Neuronal stem cell (in vitro differentiated cells): ENCODE measurements at regions not wholly inside any gene's neighbourhood (a gene's known extent, or its start where the extent isn't known, plus 50 kb on each side); places are given as distances from the start of the nearest gene placed in this dataset.
"Not testable (repeated sequence)": the region's sequence is repeated elsewhere in the genome, so short reads cannot be mapped to it uniquely, and the experiment has no call there.

Experiments
- DNase-seq: peaks from one replicate; pipeline ENCODE4 v3.0.0-alpha.2; 2013; ENCODE audit warnings: low spot score
- H2AFZ ChIP-seq: one replicate; pipeline ENCODE4 v1.6.1; 2013; ENCODE audit warnings: mild to moderate bottlenecking, low read length, inconsistent platforms
- H2AK5ac ChIP-seq: 2 replicates; pipeline ENCODE4 v1.6.1; 2013; ENCODE audit warnings: low read depth, mild to moderate bottlenecking, inconsistent platforms, low read length, moderate library complexity, mixed read lengths
- H2BK120ac ChIP-seq: 2 replicates; pipeline ENCODE4 v1.6.1; 2013; ENCODE audit warnings: low read depth, mild to moderate bottlenecking, inconsistent platforms, low read length, moderate library complexity, mixed read lengths
- H2BK12ac ChIP-seq: one replicate; pipeline ENCODE4 v1.6.1; 2013; ENCODE audit warnings: low read length, inconsistent platforms
- H2BK15ac ChIP-seq: 2 replicates; pipeline ENCODE4 v1.6.1; 2013; ENCODE audit warnings: mild to moderate bottlenecking, low read length, inconsistent platforms, mixed read lengths
- H2BK5ac ChIP-seq: one replicate; pipeline ENCODE4 v1.6.1; 2013; ENCODE audit warnings: inconsistent platforms, mild to moderate bottlenecking, low read length, moderate library complexity
- H3K14ac ChIP-seq: one replicate; pipeline ENCODE4 v1.6.1; 2013; ENCODE audit warnings: low read length, inconsistent platforms
- H3K18ac ChIP-seq: 2 replicates; pipeline ENCODE4 v1.6.1; 2013; ENCODE audit warnings: low read length, inconsistent platforms
- H3K23ac ChIP-seq: 2 replicates; pipeline ENCODE4 v1.6.1; 2013; ENCODE audit warnings: low read depth, mild to moderate bottlenecking, mixed read lengths, low read length, inconsistent platforms; ENCODE audit not compliant: poor library complexity
- H3K27ac ChIP-seq: replicated peaks from 3 replicates; pipeline ENCODE4 v1.5.1; 2013; ENCODE audit warnings: low read length, inconsistent platforms
- H3K27me3 ChIP-seq, 3 experiments: 2 replicates each; pipeline ENCODE4 v1.6.1; 2013; ENCODE audit warnings: low read length in 3 of 3, mild to moderate bottlenecking in 2 of 3, inconsistent platforms in 1 of 3, low read depth in 1 of 3, mixed read lengths in 1 of 3, moderate library complexity in 1 of 3; ENCODE audit not compliant: control insufficient read depth in 3 of 3, insufficient read depth in 3 of 3
- H3K36me3 ChIP-seq, 2 donors: replicated peaks in 1 of 2; 2 replicates each; pipeline ENCODE4 v1.6.1; 2013; ENCODE audit warnings: low read length in 2 of 2; ENCODE audit not compliant: control insufficient read depth in 2 of 2, insufficient read depth in 2 of 2
- H3K4ac ChIP-seq: 2 replicates; pipeline ENCODE4 v1.6.1; 2013; ENCODE audit warnings: inconsistent platforms, mild to moderate bottlenecking, low read length, moderate library complexity
- H3K4me1 ChIP-seq, 2 donors: 1 replicate in 1 of 2; 2 replicates in 1 of 2; pipeline ENCODE4 v1.6.1; 2013; ENCODE audit warnings: low read length in 2 of 2, low read depth in 1 of 2; ENCODE audit not compliant: control insufficient read depth in 2 of 2, insufficient read depth in 1 of 2
- H3K4me2 ChIP-seq: one replicate; pipeline ENCODE4 v1.6.1; 2013; ENCODE audit warnings: mild to moderate bottlenecking, low read length, inconsistent platforms; ENCODE audit not compliant: insufficient read depth, poor library complexity, severe bottlenecking
- H3K4me3 ChIP-seq, 2 donors: 2 replicates each; pipeline ENCODE4 v1.5.1; 2013; ENCODE audit warnings: low read length in 2 of 2, mild to moderate bottlenecking in 2 of 2, inconsistent platforms in 1 of 2, moderate library complexity in 1 of 2
- H3K79me1 ChIP-seq: one replicate; pipeline ENCODE4 v1.6.1; 2013; ENCODE audit warnings: low read depth, mild to moderate bottlenecking, inconsistent platforms, low read length, moderate library complexity
- H3K9ac ChIP-seq: one replicate; pipeline ENCODE4 v1.6.1; 2013; ENCODE audit warnings: mild to moderate bottlenecking, low read depth, low read length, inconsistent platforms; ENCODE audit not compliant: poor library complexity
- H3K9me3 ChIP-seq, 2 donors: replicated peaks in 1 of 2; 2 replicates each; pipeline versions ENCODE3 to v1.6.1; 2013; ENCODE audit warnings: low read length in 2 of 2, mild to moderate bottlenecking in 2 of 2, inconsistent platforms in 1 of 2, low read depth in 1 of 2, mixed read lengths in 1 of 2, moderate library complexity in 1 of 2; ENCODE audit not compliant: control insufficient read depth in 2 of 2, insufficient read depth in 1 of 2
- H4K8ac ChIP-seq: one replicate; pipeline ENCODE4 v1.6.1; 2013; ENCODE audit warnings: low read depth, mild to moderate bottlenecking, inconsistent platforms, low read length, moderate library complexity
- H4K91ac ChIP-seq: one replicate; pipeline ENCODE4 v1.6.1; 2013; ENCODE audit warnings: low read length, low read depth, mild to moderate bottlenecking, inconsistent platforms; ENCODE audit not compliant: poor library complexity
- WGBS, 2 donors: extraction: QIAGEN DNeasy Blood & Tissue Kit; methylation state at CpG; one replicate each; pipeline ENCODE4 v1.1.7; 2013; ENCODE audit warnings: missing lambda C conversion rate in 2 of 2, mixed read lengths in 1 of 2; ENCODE audit not compliant: insufficient read length in 2 of 2, insufficient replicate concordance in 1 of 2; ENCODE audit errors: extremely low coverage in 2 of 2; 5-methylcytosine and 5-hydroxymethylcytosine counted together

GRCh38 chr1:19024532-19024931, 68.1 kb upstream of the IFFO2 start:
- Histone ChIP-seq H2BK15ac (no peak overlapping the region), H2BK120ac (no peak overlapping the region), H2BK5ac (no peak overlapping the region), H2BK12ac (no peak overlapping the region), H3K9ac (no peak overlapping the region), H3K27me3 (peaks cover 0 to 3% (median 0%) of the 10 kb centered on the region in 3 experiments), H3K18ac (no peak overlapping the region), H3K4me2 (no peak overlapping the region), H4K8ac (no peak overlapping the region), H3K27ac (no peak overlapping the region), H3K4ac (no peak overlapping the region), H3K4me1 (peaks cover 4 to 6% of the 10 kb centered on the region in 2 donors), H3K14ac (no peak overlapping the region), H3K4me3 (no peak overlapping the region), H3K9me3 (peaks cover 0 to 4% of the 10 kb centered on the region in 2 donors), H2AK5ac (no peak overlapping the region), H4K91ac (no peak overlapping the region), H2AFZ (no peak overlapping the region), H3K79me1 (no peaks in the 10 kb centered on the region), H3K23ac (no peak overlapping the region), H3K36me3 (no peaks in the 10 kb centered on the region)
- no peak for DNase-seq
- WGBS, 2 donors: no CpG with 5 or more reads among the region's 4 CpGs

- H3K23ac ChIP-seq: no peak overlapping the region
Measured at GRCh38 chr1:19023787-19024186, 67.3 kb upstream of the IFFO2 start.

GRCh38 chr1:19021845-19022244, 65.4 kb upstream of the IFFO2 start:
- peaks cover 0 to 4% of the 10 kb centered on the region in 2 donors for H3K9me3 ChIP-seq
- no peak overlapping the region for H2AK5ac ChIP-seq

More at GRCh38 chr1:19023787-19024186, 67.3 kb upstream of the IFFO2 start:
- Histone ChIP-seq H3K4me3 (no peak overlapping the region), H4K8ac (no peak overlapping the region), H3K79me1 (no peaks in the 10 kb centered on the region), H2AFZ (no peak overlapping the region), H3K4ac (no peak overlapping the region), H3K14ac (no peak overlapping the region), H3K18ac (no peak overlapping the region), H3K36me3 (no peaks in the 10 kb centered on the region), H2AK5ac (no peak overlapping the region), H3K27me3 (peaks cover 0 to 2% (median 0%) of the 10 kb centered on the region in 3 experiments), H2BK5ac (no peak overlapping the region), H3K9me3 (peaks cover 0 to 4% of the 10 kb centered on the region in 2 donors), H2BK120ac (no peak overlapping the region), H3K9ac (no peak overlapping the region), H2BK15ac (no peak overlapping the region), H2BK12ac (no peak overlapping the region), H3K4me1 (peaks cover 4 to 6% of the 10 kb centered on the region in 2 donors), H4K91ac (no peak overlapping the region), H3K4me2 (no peak overlapping the region), H3K27ac (no peak overlapping the region)
- WGBS, 2 donors: no CpG with 5 or more reads among the region's 2 CpGs
- DNase-seq: no peak

GRCh38 chr1:19019288-19019687, 62.8 kb upstream of the IFFO2 start:
- H3K27ac ChIP-seq, H3K9ac ChIP-seq, H3K4me1 ChIP-seq, H3K36me3 ChIP-seq, H3K14ac ChIP-seq, H3K4ac ChIP-seq, H3K9me3 ChIP-seq, H2BK15ac ChIP-seq, H2BK5ac ChIP-seq, H3K27me3 ChIP-seq, H3K79me1 ChIP-seq, H3K23ac ChIP-seq, H3K4me2 ChIP-seq, H4K91ac ChIP-seq, H3K18ac ChIP-seq, DNase-seq, H4K8ac ChIP-seq, H2BK120ac ChIP-seq, H2AFZ ChIP-seq, H3K4me3 ChIP-seq, H2BK12ac ChIP-seq, H2AK5ac ChIP-seq: not testable (repeated sequence)
- no CpG with 5 or more reads among the region's 4 CpGs for WGBS, 2 donors

More at GRCh38 chr1:19021845-19022244, 65.4 kb upstream of the IFFO2 start:
- no peak overlapping the region for H4K91ac ChIP-seq
- no peak overlapping the region for H2BK120ac ChIP-seq
- H3K4me1 ChIP-seq: peaks cover 0 to 2% of the 10 kb centered on the region in 2 donors
- H2BK5ac ChIP-seq: no peak overlapping the region
- H3K79me1 ChIP-seq: no peaks in the 10 kb centered on the region
- no peak overlapping the region for H3K4me2 ChIP-seq
- no peak overlapping the region for H2AFZ ChIP-seq
- no CpG with 5 or more reads among the region's 2 CpGs for WGBS, 2 donors
- DNase-seq: no peak
- H2BK15ac ChIP-seq: no peak overlapping the region
- H3K23ac ChIP-seq: no peak overlapping the region
- no peak overlapping the region for H3K14ac ChIP-seq
- no peaks in the 10 kb centered on the region for H3K27me3 ChIP-seq
- H3K36me3 ChIP-seq: no peaks in the 10 kb centered on the region
- H3K9ac ChIP-seq: no peak overlapping the region
- no peak overlapping the region for H3K18ac ChIP-seq
- no peak overlapping the region for H3K4ac ChIP-seq
- H3K4me3 ChIP-seq: no peak overlapping the region
- H3K27ac ChIP-seq: no peak overlapping the region
- no peak overlapping the region for H4K8ac ChIP-seq
- H2BK12ac ChIP-seq: no peak overlapping the region
